GM23338 (cell line): ENCODE measurements at regions not wholly inside any gene's neighbourhood (a gene's known extent, or its start where the extent isn't known, plus 50 kb on each side); places are given as distances from the start of the nearest gene placed in this dataset.
A peak's percentile ranks its signal among the peaks of the same experiment; 100 is the strongest.

Source experiments
- ATAC-seq: fragments of 200-7000 bp; cut with Tn5 transposase; 3 replicates; pipeline ENCODE4 v1.9.1; 2020
- DNase-seq: peaks from one replicate; pipeline ENCODE4 v3.0.0-alpha.2; 2015; ENCODE audit warnings: low spot score
- H2AFZ ChIP-seq: fragments of 200-600 bp; sonication (generic); 2 replicates; pipeline ENCODE4 v1.8.0; 2016; ENCODE audit warnings: antibody characterized with exemption, mild to moderate bottlenecking, moderate library complexity
- H3F3A ChIP-seq: fragments of 200-600 bp; sonication (generic); replicated peaks from 2 replicates; pipeline ENCODE4 v1.8.0; 2017; ENCODE audit warnings: antibody characterized with exemption, mixed run types, low read depth
- H3K27ac ChIP-seq: fragments of 200-600 bp; sonication (generic); 2 replicates; pipeline ENCODE4 v1.6.1; 2016; ENCODE audit warnings: low read depth
- H3K27me3 ChIP-seq: fragments of 200-600 bp; sonication (generic); 2 replicates; pipeline ENCODE4 v1.8.0; 2016; ENCODE audit warnings: mild to moderate bottlenecking, mixed run types, moderate library complexity; ENCODE audit not compliant: insufficient read depth
- H3K36me3 ChIP-seq: fragments of 200-600 bp; sonication (generic); 2 replicates; pipeline ENCODE4 v1.8.0; 2016; ENCODE audit warnings: mild to moderate bottlenecking; ENCODE audit not compliant: insufficient read depth
- H3K4me1 ChIP-seq: fragments of 200-600 bp; sonication (generic); 2 replicates; pipeline ENCODE4 v1.8.0; 2016; ENCODE audit warnings: mild to moderate bottlenecking, moderate library complexity; ENCODE audit not compliant: insufficient read depth
- H3K4me2 ChIP-seq: fragments of 200-600 bp; sonication (generic); 2 replicates; pipeline ENCODE4 v1.7.1; 2017; ENCODE audit warnings: mixed run types
- H3K4me3 ChIP-seq: fragments of 200-600 bp; sonication (generic); 2 replicates; pipeline ENCODE4 v1.6.1; 2016; ENCODE audit warnings: mixed run types
- H3K79me2 ChIP-seq: fragments of 200-600 bp; sonication (generic); replicated peaks from 2 replicates; pipeline ENCODE4 v1.8.0; 2017; ENCODE audit warnings: mild to moderate bottlenecking; ENCODE audit not compliant: insufficient read depth
- H3K9me2 ChIP-seq: fragments of 200-600 bp; sonication (generic); 2 replicates; pipeline ENCODE4 v1.8.0; 2017; ENCODE audit not compliant: insufficient read depth
- H4K20me1 ChIP-seq: fragments of 200-600 bp; sonication (generic); replicated peaks from 2 replicates; pipeline ENCODE4 v1.8.0; 2017; ENCODE audit warnings: mild to moderate bottlenecking; ENCODE audit not compliant: insufficient read depth
- H3K27ac Mint-ChIP-seq: 2 replicates; pipeline ENCODE4 v1.8.0; 2020; ENCODE audit warnings: inconsistent platforms, mild to moderate bottlenecking, moderate library complexity, mixed read lengths
- H3K27me3 Mint-ChIP-seq: 3 replicates; pipeline ENCODE4 v1.8.0; 2022; ENCODE audit warnings: low read depth, mild to moderate bottlenecking, moderate library complexity, mixed read lengths, inconsistent platforms; ENCODE audit not compliant: insufficient read depth, poor library complexity
- H3K36me3 Mint-ChIP-seq: 3 replicates; pipeline ENCODE4 v1.8.0; 2021; ENCODE audit warnings: low read depth, mild to moderate bottlenecking, inconsistent platforms, moderate library complexity, mixed read lengths
- H3K4me1 Mint-ChIP-seq: 3 replicates; pipeline ENCODE4 v1.8.0; 2020; ENCODE audit warnings: mild to moderate bottlenecking, inconsistent platforms, mixed read lengths
- H3K4me3 Mint-ChIP-seq: 3 replicates; pipeline ENCODE4 v1.8.0; 2021; ENCODE audit warnings: moderate library complexity, mild to moderate bottlenecking, inconsistent platforms, mixed read lengths
- H3K9me3 Mint-ChIP-seq: 3 replicates; pipeline ENCODE4 v1.8.0; 2020; ENCODE audit warnings: moderate library complexity, mild to moderate bottlenecking, inconsistent platforms, mixed read lengths
- CTCF ChIP-seq, 2 experiments: fragments of 200-600 bp in 1 of 2; sonication (generic) in 1 of 2; conservative IDR thresholded peaks; 2 replicates each; pipeline versions ENCODE4 v1.5.1 to v1.6.1; 2016 to 2017; ENCODE audit warnings: antibody characterized with exemption in 2 of 2, low read depth in 2 of 2, mild to moderate bottlenecking in 2 of 2, moderate library complexity in 1 of 2
- ETS1 ChIP-seq: IDR thresholded peaks from 2 replicates; pipeline ENCODE4 v1.6.1; 2016; ENCODE audit warnings: antibody characterized with exemption
- EZH2phosphoT487 ChIP-seq: fragments of 200-600 bp; sonication (generic); IDR thresholded peaks from one replicate; pipeline ENCODE4 v1.8.1; 2018; ENCODE audit warnings: antibody characterized with exemption; ENCODE audit not compliant: unreplicated experiment
- JUNB ChIP-seq: IDR thresholded peaks from one replicate; pipeline ENCODE4 v1.6.1; 2016; ENCODE audit warnings: antibody characterized with exemption; ENCODE audit not compliant: unreplicated experiment
- NANOG ChIP-seq: IDR thresholded peaks from 2 replicates; pipeline ENCODE4 v1.6.1; 2016; ENCODE audit warnings: antibody characterized with exemption, borderline replicate concordance
- STAT1 ChIP-seq: IDR thresholded peaks from one replicate; pipeline ENCODE4 v1.6.1; 2016; ENCODE audit warnings: antibody characterized with exemption; ENCODE audit not compliant: unreplicated experiment
- ZNF114 ChIP-seq: fragments of 250-450 bp; sonication (Bioruptor Pico); IDR thresholded peaks from 2 replicates; pipeline ENCODE4 v1.5.0; 2020; ENCODE audit warnings: mild to moderate bottlenecking, moderate library complexity
- ZNF331 ChIP-seq: fragments of 250-450 bp; sonication (Bioruptor Pico); IDR thresholded peaks from 2 replicates; pipeline ENCODE4 v1.5.0; 2020; ENCODE audit warnings: low read depth, mild to moderate bottlenecking, moderate library complexity

- H2AFZ ChIP-seq = no peak overlapping the region
- no peak overlapping the region for H3K4me2 ChIP-seq
- no peaks in the 10 kb centered on the region for H3K36me3 Mint-ChIP-seq
- H3K79me2 ChIP-seq = no peaks in the 10 kb centered on the region
- DNase-seq (no peak), ATAC-seq (no peak)
- peaks cover 4% of the 10 kb centered on the region; the same call in 1 of the 2 replicates for H3K4me1 ChIP-seq
- no peak overlapping the region for H3K27ac ChIP-seq
- peaks cover 6% of the 10 kb centered on the region for H3K4me1 Mint-ChIP-seq
- H4K20me1 ChIP-seq = no peaks in the 10 kb centered on the region
- H3K27ac Mint-ChIP-seq = no peak overlapping the region
- H3K4me3 Mint-ChIP-seq = no peak overlapping the region
- H3K36me3 ChIP-seq = no peaks in the 10 kb centered on the region
- no peaks in the 10 kb centered on the region for H3K9me2 ChIP-seq
- H3K27me3 ChIP-seq = no peaks in the 10 kb centered on the region
- H3F3A ChIP-seq = no peaks in the 10 kb centered on the region
- TF ChIP-seq EZH2phosphoT487 = no peak
- no peak for TF ChIP-seq STAT1
- no peak for TF ChIP-seq JUNB
- no peak for TF ChIP-seq ZNF331 (CRISPR knock-in tag)
- H3K27me3 Mint-ChIP-seq = peaks cover 7% of the 10 kb centered on the region
- H3K9me3 Mint-ChIP-seq = no peaks in the 10 kb centered on the region
- no peak overlapping the region for H3K4me3 ChIP-seq
Measured at GRCh38 chr10:69742356-69742695, 59.4 kb upstream of the COL13A1 start.

- H3K4me2 ChIP-seq = no peak overlapping the region
- H3K9me2 ChIP-seq = no peaks in the 10 kb centered on the region
- DNase-seq (peak; percentile 75), ATAC-seq (peak; percentile 93)
- H3K27ac Mint-ChIP-seq = no peak overlapping the region
- H3K4me3 Mint-ChIP-seq = no peak overlapping the region
- H3K4me3 ChIP-seq = no peak overlapping the region
- peaks cover 4% of the 10 kb centered on the region; the same call in 1 of the 2 replicates for H3K4me1 ChIP-seq
- H2AFZ ChIP-seq = peak overlapping the region; percentile 18; the same call in 1 of the 2 replicates
- no peaks in the 10 kb centered on the region for H3K27me3 ChIP-seq
- H3K27ac ChIP-seq = no peak overlapping the region
- H3K79me2 ChIP-seq = no peaks in the 10 kb centered on the region
- no peaks in the 10 kb centered on the region for H3K36me3 ChIP-seq
- H3K9me3 Mint-ChIP-seq = no peaks in the 10 kb centered on the region
- H3K36me3 Mint-ChIP-seq = no peaks in the 10 kb centered on the region
- peaks cover 6% of the 10 kb centered on the region for H3K4me1 Mint-ChIP-seq
- H4K20me1 ChIP-seq = no peaks in the 10 kb centered on the region
- TF ChIP-seq ZNF331 (CRISPR knock-in tag) = no peak
- TF ChIP-seq CTCF (conservative IDR thresholded peaks at IDR 0.05; ENCODE audit: low read depth in 2 of 2) = peak; percentile 62 to 87
- TF ChIP-seq EZH2phosphoT487 = no peak
- H3F3A ChIP-seq = no peaks in the 10 kb centered on the region
- H3K27me3 Mint-ChIP-seq = peaks cover 7% of the 10 kb centered on the region
Measured at GRCh38 chr10:69742928-69743602, 58.6 kb upstream of the COL13A1 start.

- H3K27ac ChIP-seq = no peak overlapping the region
- H3K9me2 ChIP-seq = no peaks in the 10 kb centered on the region
- no peaks in the 10 kb centered on the region for H3K27me3 ChIP-seq
- no peak overlapping the region for H3K4me2 ChIP-seq
- peaks cover 4% of the 10 kb centered on the region; the same call in 1 of the 2 replicates for H3K4me1 ChIP-seq
- peaks cover 3% of the 10 kb centered on the region for H3K4me1 Mint-ChIP-seq
- no peaks in the 10 kb centered on the region for H3K79me2 ChIP-seq
- no peak overlapping the region for H2AFZ ChIP-seq
- no peak overlapping the region for H3K4me3 Mint-ChIP-seq
- no peaks in the 10 kb centered on the region for H4K20me1 ChIP-seq
- H3K36me3 Mint-ChIP-seq = no peaks in the 10 kb centered on the region
- ATAC-seq = no peak
- H3K27ac Mint-ChIP-seq = no peak overlapping the region
- H3K27me3 Mint-ChIP-seq = peaks cover 4% of the 10 kb centered on the region
- H3F3A ChIP-seq = no peaks in the 10 kb centered on the region
- no peaks in the 10 kb centered on the region for H3K9me3 Mint-ChIP-seq
- no peaks in the 10 kb centered on the region for H3K36me3 ChIP-seq
- H3K4me3 ChIP-seq = no peak overlapping the region
- DNase-seq = no peak
- TF ChIP-seq EZH2phosphoT487 (no peak), NANOG (no peak), ZNF114 (no peak), ETS1 (no peak)
Measured at GRCh38 chr10:69744971-69745370, 56.7 kb upstream of the COL13A1 start.
